ENCODE measurements at regions not wholly inside any gene's neighbourhood (a gene's known extent, or its start where the extent isn't known, plus 50 kb on each side); places are given as distances from the start of the nearest gene placed in this dataset.
A peak's percentile ranks its signal among the peaks of the same experiment; 100 is the strongest.

GRCh38 chr20:8082025-8082424 is 50.0 kb upstream of the PLCB1 start:
- Histone ChIP-seq H3K27ac (ENCODE audit: low read length) (no peak overlapping the region), H3K9me3 (no peaks in the 10 kb centered on the region), H3K4me3 (ENCODE audit: control insufficient read depth in 1 of 2, extremely low read depth in 1 of 2, low read length in 1 of 2) (no peak overlapping the region), H3K4me1 (ENCODE audit: control insufficient read depth in 1 of 2, extremely low read depth in 1 of 2, insufficient read depth in 2 of 2, low read length in 2 of 2) (no peaks in the 10 kb centered on the region), H3K36me3 (ENCODE audit: control insufficient read depth in 2 of 2, extremely low read depth in 1 of 2, insufficient read depth in 1 of 2, low read length in 1 of 2) (no peaks in the 10 kb centered on the region), H3K27me3 (replicated peaks in 1 of 2; ENCODE audit: control insufficient read depth in 2 of 2, extremely low read depth in 1 of 2, insufficient read depth in 2 of 2, low read length in 1 of 2) (no peaks in the 10 kb centered on the region)
- Mint-ChIP-seq H3K4me1 (no peaks in the 10 kb centered on the region), H3K4me3 (no peak overlapping the region), H3K36me3 (no peaks in the 10 kb centered on the region), H3K27ac (no peak overlapping the region), H3K9me3 (no peaks in the 10 kb centered on the region), H3K27me3 (peaks cover 2 to 3% of the 10 kb centered on the region in 2 donors)
- POLR2A ChIA-PET, result no interaction called here
- CTCF ChIA-PET, result interaction anchor here (0.8 to 1.0 kb wide), 2 partner anchors 9 to 131 kb away, joined by 3 to 5 read pairs; no protein-coding TSS in a partner anchor
- ATAC-seq (replicated peaks in 1 of 4) (no peak), DNase-seq (peak in 1 of 35 experiments; percentile 5)
